Lower lobe of right lung (tissue), 2 donors: ENCODE measurements at regions not wholly inside any gene's neighbourhood (a gene's known extent, or its start where the extent isn't known, plus 50 kb on each side); places are given as distances from the start of the nearest gene placed in this dataset.
"Not testable (repeated sequence)": the region's sequence is repeated elsewhere in the genome, so short reads cannot be mapped to it uniquely, and the experiment has no call there.

Experiments
- ATAC-seq, 2 donors: fragments of 200-7000 bp; cut with Tn5 transposase; one replicate each; pipeline ENCODE4 v1.9.1; 2020 to 2022; ENCODE audit warnings: mild to moderate bottlenecking in 2 of 2, moderate library complexity in 2 of 2
- DNase-seq: peaks from one replicate; pipeline ENCODE4 v3.0.0-alpha.2; 2020
- H3K27ac ChIP-seq: fragments of 200-600 bp; one replicate; pipeline ENCODE4 v1.8.0; 2022
- H3K27me3 ChIP-seq: fragments of 200-600 bp; one replicate; pipeline ENCODE4 v1.8.0; 2022; ENCODE audit warnings: low read depth
- H3K36me3 ChIP-seq: fragments of 200-600 bp; one replicate; pipeline ENCODE4 v1.8.0; 2022; ENCODE audit warnings: mild to moderate bottlenecking
- H3K4me1 ChIP-seq: fragments of 200-600 bp; one replicate; pipeline ENCODE4 v1.8.0; 2022
- H3K4me3 ChIP-seq: fragments of 200-600 bp; one replicate; pipeline ENCODE4 v1.8.0; 2022; ENCODE audit warnings: mild to moderate bottlenecking
- H3K9me3 ChIP-seq: fragments of 200-600 bp; one replicate; pipeline ENCODE4 v1.8.0; 2022
- CTCF ChIP-seq: fragments of 200-600 bp; IDR thresholded peaks from one replicate; pipeline ENCODE4 v1.8.0; 2022; ENCODE audit warnings: antibody characterized with exemption, mild to moderate bottlenecking
- intact Hi-C: fragments of 100-400 bp; cut with DNase I; formaldehyde crosslinking; loops from one replicate; pipeline ENCODE4 v1.11.0; 2022
- donor health status: DM: no; HTN: yes; CAD: no; lungs with severe emphysema.

GRCh38 chr10:61262486-61263261, 190.5 kb downstream of the TMEM26 start:
- intact Hi-C loops, result no loop called here
- DNase-seq (no peak), ATAC-seq (no peak)
- Histone ChIP-seq H3K27ac (no peak overlapping the region), H3K36me3 (no peaks in the 10 kb centered on the region), H3K4me1 (no peaks in the 10 kb centered on the region), H3K27me3 (no peaks in the 10 kb centered on the region), H3K9me3 (no peaks in the 10 kb centered on the region), H3K4me3 (no peak overlapping the region)
- no peak for TF ChIP-seq CTCF

GRCh38 chr10:61257956-61258496, 195.2 kb downstream of the TMEM26 start:
- Histone ChIP-seq H3K9me3 (peaks cover 11% of the 10 kb centered on the region), H3K27ac (no peak overlapping the region), H3K4me3 (no peak overlapping the region), H3K27me3 (no peaks in the 10 kb centered on the region), H3K36me3 (no peaks in the 10 kb centered on the region), H3K4me1 (no peaks in the 10 kb centered on the region)
- intact Hi-C loops, result no loop called here
- DNase-seq (no peak), ATAC-seq (no peak)
- no peak for TF ChIP-seq CTCF

GRCh38 chr10:61257136-61257535, 196.0 kb downstream of the TMEM26 start:
- TF ChIP-seq CTCF, result no peak
- no peaks in the 10 kb centered on the region for H3K27me3 ChIP-seq
- H3K4me1 ChIP-seq, result no peaks in the 10 kb centered on the region
- no peak for DNase-seq
- ATAC-seq, result no peak
- no peak overlapping the region for H3K27ac ChIP-seq
- no peaks in the 10 kb centered on the region for H3K36me3 ChIP-seq
- H3K9me3 ChIP-seq, result peaks cover 11% of the 10 kb centered on the region
- intact Hi-C loops, result no loop called here
- no peak overlapping the region for H3K4me3 ChIP-seq

GRCh38 chr10:61252326-61252725, 200.9 kb downstream of the TMEM26 start:
- H3K4me3 ChIP-seq, H3K4me1 ChIP-seq, ATAC-seq, DNase-seq, intact Hi-C loops, H3K36me3 ChIP-seq, H3K27me3 ChIP-seq, H3K27ac ChIP-seq: not testable (repeated sequence)
- H3K9me3 ChIP-seq, result peaks cover 11% of the 10 kb centered on the region

- Histone ChIP-seq H3K36me3 (no peaks in the 10 kb centered on the region), H3K27me3 (no peaks in the 10 kb centered on the region), H3K9me3 (peaks cover 11% of the 10 kb centered on the region), H3K4me3 (no peak overlapping the region), H3K27ac (no peak overlapping the region), H3K4me1 (no peaks in the 10 kb centered on the region)
- ATAC-seq (no peak), DNase-seq (no peak)
- intact Hi-C loops, result no loop called here
- TF ChIP-seq CTCF, result no peak
These were observed 202.1 kb downstream of the TMEM26 start for GRCh38 chr10:61251089-61251488.

- H3K4me1 ChIP-seq, result no peaks in the 10 kb centered on the region
- no peak overlapping the region for H3K4me3 ChIP-seq
- peaks cover 11% of the 10 kb centered on the region for H3K9me3 ChIP-seq
- ATAC-seq, result no peak
- no peak for DNase-seq
- H3K27me3 ChIP-seq, result no peaks in the 10 kb centered on the region
- H3K27ac ChIP-seq, result no peak overlapping the region
- no peaks in the 10 kb centered on the region for H3K36me3 ChIP-seq
- intact Hi-C loops, result no loop called here
- no peak for TF ChIP-seq CTCF
These were observed 203.1 kb downstream of the TMEM26 start for GRCh38 chr10:61250131-61250530.
